ENCODE measurements at regions not wholly inside any gene's neighbourhood (a gene's known extent, or its start where the extent isn't known, plus 50 kb on each side); places are given as distances from the start of the nearest gene placed in this dataset.

DNA sequence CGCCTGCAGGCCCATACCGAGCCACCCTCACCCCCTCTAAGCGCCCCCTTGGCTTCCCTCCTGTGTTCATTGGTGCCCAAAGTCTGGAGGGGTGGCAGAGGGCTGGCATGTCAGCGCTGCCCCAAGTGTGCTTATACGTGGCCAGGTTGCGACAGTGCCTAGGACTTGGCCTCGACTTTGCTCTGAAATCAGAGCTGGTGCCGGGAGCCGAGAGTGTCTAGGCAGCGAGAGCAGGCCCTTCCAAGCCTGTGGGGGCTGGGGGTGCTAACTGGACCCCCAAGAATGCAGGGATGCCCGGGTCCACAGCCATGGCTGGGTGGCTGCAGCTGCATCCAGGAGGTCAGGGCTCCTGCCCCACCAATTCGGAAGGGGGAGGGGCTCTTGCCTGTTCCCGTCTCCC, 95.6 kb upstream of the MGAT5 start:
- in situ Hi-C loops (cut with HindIII; ENCODE audit: low sequenced_read_pairs), result no loop called here
- no peak for TF ChIP-seq CTCF (IDR thresholded peaks at IDR 0.05; ENCODE audit: low read depth, low read length, missing control alignments)
- H3K4me3 ChIP-seq (ENCODE audit: low read depth, low read length), result no peak overlapping the region
- DNase-seq (ENCODE audit: low read depth), result no peak

DNA sequence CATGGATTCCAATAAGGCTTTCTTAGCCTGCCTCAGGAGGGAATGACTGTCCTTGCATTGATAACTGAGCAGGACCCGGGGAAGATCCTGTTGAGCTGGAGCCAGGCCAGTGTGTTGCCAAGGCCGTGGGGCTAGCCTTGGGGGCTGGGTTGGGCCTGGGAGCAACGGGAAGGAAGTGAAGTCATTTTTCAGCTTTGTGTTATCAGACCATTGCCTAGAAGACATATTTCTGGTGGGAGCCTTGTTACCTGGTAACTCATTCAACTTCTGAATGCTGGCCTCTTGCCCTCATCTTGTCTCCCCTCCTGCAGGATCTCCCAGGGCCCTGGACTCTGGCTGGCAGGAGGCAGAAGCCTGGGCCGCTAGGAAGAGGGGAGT, 92.7 kb upstream of the MGAT5 start:
- no peak overlapping the region for H3K4me3 ChIP-seq (ENCODE audit: low read depth, low read length)
- in situ Hi-C loops (cut with HindIII; ENCODE audit: low sequenced_read_pairs), result loop anchor here (5.0 kb wide), 2 partner anchors 34 to 56 kb away; no protein-coding TSS in a partner anchor
- TF ChIP-seq CTCF (IDR thresholded peaks at IDR 0.05; ENCODE audit: low read depth, low read length, missing control alignments), result no peak
- no peak for DNase-seq (ENCODE audit: low read depth)

DNA sequence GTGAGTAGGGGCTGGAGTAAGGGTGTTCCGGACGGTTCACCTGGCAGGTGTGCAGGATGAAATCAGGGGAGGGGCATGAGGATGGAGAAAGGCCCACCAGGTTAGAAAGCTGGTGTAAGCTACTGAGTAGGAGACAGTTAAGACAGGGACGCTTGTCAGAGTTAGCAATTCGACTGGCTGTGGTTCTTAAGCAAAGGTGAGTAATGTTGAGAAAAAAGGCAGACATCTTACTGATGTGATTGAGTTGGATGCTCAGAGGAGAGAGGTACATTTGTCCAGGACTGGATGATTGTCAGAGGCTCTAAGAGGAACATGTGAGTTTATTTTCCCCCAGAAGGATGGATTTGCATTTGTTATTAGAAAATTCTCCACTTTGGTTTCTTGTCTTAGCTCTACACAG, 90.5 kb upstream of the MGAT5 start:
- TF ChIP-seq CTCF (IDR thresholded peaks at IDR 0.05; ENCODE audit: low read depth, low read length, missing control alignments), result no peak
- in situ Hi-C loops (cut with HindIII; ENCODE audit: low sequenced_read_pairs), result loop anchor here (5.0 kb wide), 2 partner anchors 36 to 54 kb away; no protein-coding TSS in a partner anchor
- no peak for DNase-seq (ENCODE audit: low read depth)

GRCh38 chr2:134164306-134164705, 89.6 kb upstream of the MGAT5 start:
- TF ChIP-seq CTCF (IDR thresholded peaks at IDR 0.05; ENCODE audit: low read depth, low read length, missing control alignments), result no peak
- no peak overlapping the region for H3K4me3 ChIP-seq (ENCODE audit: low read depth, low read length)
- in situ Hi-C loops (cut with HindIII; ENCODE audit: low sequenced_read_pairs), result loop anchor here (5.0 kb wide), 2 partner anchors 37 to 53 kb away; no protein-coding TSS in a partner anchor
- no peak for DNase-seq (ENCODE audit: low read depth)

More for the DNA sequence above, 90.5 kb upstream of the MGAT5 start:
- no peak overlapping the region for H3K4me3 ChIP-seq (ENCODE audit: low read depth, low read length)

- DNase-seq (ENCODE audit: low read depth), result no peak
- H3K4me3 ChIP-seq (ENCODE audit: low read depth, low read length), result no peak overlapping the region
- in situ Hi-C loops (cut with HindIII; ENCODE audit: low sequenced_read_pairs), result no loop called here
- no peak for TF ChIP-seq CTCF (IDR thresholded peaks at IDR 0.05; ENCODE audit: low read depth, low read length, missing control alignments)
Observed at GRCh38 chr2:134167015-134167414, 86.9 kb upstream of the MGAT5 start.

DNA sequence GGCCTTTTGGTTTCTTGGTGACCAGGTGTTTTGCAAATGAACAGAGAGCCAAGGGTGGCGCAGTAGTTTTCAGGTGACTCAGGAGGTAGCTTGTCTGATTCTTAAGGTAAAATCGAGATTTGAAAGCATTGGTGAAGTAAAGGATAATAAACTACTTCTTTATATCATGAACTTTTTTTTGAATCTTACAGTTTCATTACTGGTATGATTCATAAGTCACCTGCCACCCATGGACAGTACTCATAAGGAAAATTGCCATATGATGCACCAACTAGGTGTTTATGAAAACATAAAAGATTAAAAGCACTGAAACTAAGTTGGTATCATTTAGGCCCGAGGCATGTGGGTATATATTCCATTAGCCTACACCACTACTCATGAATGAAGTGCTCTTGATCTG, 84.1 kb upstream of the MGAT5 start:
- in situ Hi-C loops (cut with HindIII; ENCODE audit: low sequenced_read_pairs), result no loop called here
- DNase-seq (ENCODE audit: low read depth), result no peak
- no peak overlapping the region for H3K4me3 ChIP-seq (ENCODE audit: low read depth, low read length)
- no peak for TF ChIP-seq CTCF (IDR thresholded peaks at IDR 0.05; ENCODE audit: low read depth, low read length, missing control alignments)

DNA sequence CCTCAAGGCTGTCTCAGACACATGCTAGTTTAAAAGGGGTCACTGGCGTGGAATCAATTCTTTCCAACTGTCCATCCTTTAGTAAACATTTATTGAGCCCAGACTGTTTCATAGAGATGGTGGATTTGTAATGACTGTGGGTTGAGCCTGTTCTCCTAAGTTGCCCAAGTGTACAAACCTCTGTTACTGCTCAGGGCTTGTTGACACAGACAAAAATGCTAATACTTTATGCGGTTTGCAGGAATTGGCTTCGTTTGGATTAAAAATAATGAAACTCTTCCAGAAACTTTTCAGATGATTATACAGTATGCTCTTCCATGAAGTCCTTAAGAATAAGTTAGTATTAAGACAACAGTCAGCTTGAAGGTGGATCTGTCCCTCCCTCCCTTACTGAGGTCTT, 83.6 kb upstream of the MGAT5 start:
- in situ Hi-C loops (cut with HindIII; ENCODE audit: low sequenced_read_pairs), result no loop called here
- no peak overlapping the region for H3K4me3 ChIP-seq (ENCODE audit: low read depth, low read length)
- no peak for TF ChIP-seq CTCF (IDR thresholded peaks at IDR 0.05; ENCODE audit: low read depth, low read length, missing control alignments)
- DNase-seq (ENCODE audit: low read depth), result peak; percentile 29

Data from astrocyte of the cerebellum (primary cell).